ENCODE measurements at regions not wholly inside any gene's neighbourhood (a gene's known extent, or its start where the extent isn't known, plus 50 kb on each side); places are given as distances from the start of the nearest gene placed in this dataset.

GRCh38 chr9:12915366-12915954, 140.6 kb downstream of the LURAP1L start:
- Histone ChIP-seq H3K27ac (no peak overlapping the region), H3K4me3 (no peak overlapping the region), H3K9me3 (no peaks in the 10 kb centered on the region), H3K4me1 (no peaks in the 10 kb centered on the region), H3K27me3 (ENCODE audit: insufficient read depth in 3 of 3, low read length in 2 of 3) (no peaks in the 10 kb centered on the region), H3K36me3 (ENCODE audit: insufficient read depth in 1 of 2, low read depth in 1 of 2) (no peaks in the 10 kb centered on the region)
- ATAC-seq: no peak
- no peak for TF ChIP-seq CTCF (IDR thresholded peaks at IDR 0.05)
- no peak for DNase-seq
- 49 to 58% (median 50%) methylated on average over 3 of the region's 3 CpGs for WGBS, 3 donors
- intact Hi-C loops (cut with DNase I): loop anchor here in 1 of 2 donors (10.0 kb wide), 1 partner anchor 59 kb away; no protein-coding TSS in a partner anchor

- H3K27me3 ChIP-seq (ENCODE audit: insufficient read depth in 3 of 3, low read length in 2 of 3): no peaks in the 10 kb centered on the region
- intact Hi-C loops (cut with DNase I): loop anchor here in 1 of 2 donors (10.0 kb wide), 1 partner anchor 59 kb away; no protein-coding TSS in a partner anchor
- H3K36me3 ChIP-seq (ENCODE audit: insufficient read depth in 1 of 2, low read depth in 1 of 2): no peaks in the 10 kb centered on the region
- no peak for DNase-seq
- no peaks in the 10 kb centered on the region for H3K4me1 ChIP-seq
- no peaks in the 10 kb centered on the region for H3K9me3 ChIP-seq
- 30 to 56% (median 37%) methylated on average over 1 of the region's 1 CpG for WGBS, 3 donors
- H3K27ac ChIP-seq: no peak overlapping the region
- ATAC-seq: no peak
- H3K4me3 ChIP-seq: no peak overlapping the region
- no peak for TF ChIP-seq CTCF (IDR thresholded peaks at IDR 0.05)
Observed at GRCh38 chr9:12916042-12916441, 141.2 kb downstream of the LURAP1L start.

- H3K36me3 ChIP-seq (ENCODE audit: insufficient read depth in 1 of 2, low read depth in 1 of 2): no peaks in the 10 kb centered on the region
- H3K27me3 ChIP-seq (ENCODE audit: insufficient read depth in 3 of 3, low read length in 2 of 3): no peaks in the 10 kb centered on the region
- H3K4me1 ChIP-seq: no peaks in the 10 kb centered on the region
- DNase-seq (no peak), ATAC-seq (no peak)
- no peaks in the 10 kb centered on the region for H3K9me3 ChIP-seq
- intact Hi-C loops (cut with DNase I): no loop called here
- TF ChIP-seq CTCF (IDR thresholded peaks at IDR 0.05): no peak
- no peak overlapping the region for H3K27ac ChIP-seq
- 70 to 81% (median 75%) methylated on average over 2 of the region's 2 CpGs for WGBS, 3 donors
- H3K4me3 ChIP-seq: no peak overlapping the region
Observed at GRCh38 chr9:12920437-12920836, 145.6 kb downstream of the LURAP1L start.

GRCh38 chr9:12921621-12922020, 146.8 kb downstream of the LURAP1L start:
- Histone ChIP-seq H3K9me3 (no peaks in the 10 kb centered on the region), H3K4me3 (no peak overlapping the region), H3K27me3 (ENCODE audit: insufficient read depth in 3 of 3, low read length in 2 of 3) (no peaks in the 10 kb centered on the region), H3K36me3 (ENCODE audit: insufficient read depth in 1 of 2, low read depth in 1 of 2) (no peaks in the 10 kb centered on the region), H3K27ac (no peak overlapping the region), H3K4me1 (no peaks in the 10 kb centered on the region)
- DNase-seq: no peak
- intact Hi-C loops (cut with DNase I): no loop called here
- TF ChIP-seq CTCF (IDR thresholded peaks at IDR 0.05): no peak
- ATAC-seq: no peak
- WGBS, 3 donors: 83 to 91% (median 85%) methylated on average over 3 of the region's 3 CpGs
